IMR-90 (cell line): ENCODE measurements at regions not wholly inside any gene's neighbourhood (a gene's known extent, or its start where the extent isn't known, plus 50 kb on each side); places are given as distances from the start of the nearest gene placed in this dataset.

Experiments
- BHLHE40 ChIP-seq: fragments of 150-350 bp; IDR thresholded peaks from 2 replicates; pipeline ENCODE4 v1.6.1; 2016; ENCODE audit warnings: mild to moderate bottlenecking, low read depth, low read length
- CEBPB ChIP-seq: IDR thresholded peaks from 2 replicates; pipeline ENCODE4 v1.6.1; 2012; ENCODE audit warnings: low read depth, low read length, improper control_type of control experiment
- FOS ChIP-seq: fragments of 150-350 bp; IDR thresholded peaks from 2 replicates; pipeline ENCODE4 v1.6.1; 2016; ENCODE audit warnings: low read depth, low read length
- MAFK ChIP-seq: IDR thresholded peaks from 2 replicates; pipeline ENCODE4 v1.6.1; 2012; ENCODE audit warnings: low read depth, low read length, improper control_type of control experiment
- MAZ ChIP-seq: IDR thresholded peaks from 2 replicates; pipeline ENCODE4 v1.6.1; 2012; ENCODE audit warnings: low read depth, mild to moderate bottlenecking, low read length, improper control_type of control experiment, moderate library complexity, borderline replicate concordance
- NFE2L2 ChIP-seq: fragments of 150-350 bp; IDR thresholded peaks from 2 replicates; pipeline ENCODE4 v1.6.1; 2016; ENCODE audit warnings: low read depth, mild to moderate bottlenecking, low read length
- POLR2A ChIP-seq: IDR thresholded peaks from 2 replicates; pipeline ENCODE4 v1.6.1; 2012; ENCODE audit warnings: mild to moderate bottlenecking, low read depth, low read length
- RAD21 ChIP-seq: IDR thresholded peaks from 2 replicates; pipeline ENCODE4 v1.6.1; 2012; ENCODE audit warnings: low read length, improper control_type of control experiment
- RCOR1 ChIP-seq: IDR thresholded peaks from 2 replicates; pipeline ENCODE4 v1.6.1; 2012; ENCODE audit warnings: mild to moderate bottlenecking, low read length, improper control_type of control experiment; ENCODE audit not compliant: insufficient replicate concordance
- RFX5 ChIP-seq: IDR thresholded peaks from 2 replicates; pipeline ENCODE4 v1.8.0; 2012; ENCODE audit warnings: low read depth, mild to moderate bottlenecking, low read length, moderate library complexity
- SMC3 ChIP-seq: fragments of 150-350 bp; IDR thresholded peaks from 2 replicates; pipeline ENCODE4 v1.6.1; 2016; ENCODE audit warnings: low read depth, mild to moderate bottlenecking, antibody characterized with exemption, low read length, moderate library complexity
- TF ChIP-seq, protein P1 (sequence below): conservative IDR thresholded peaks from 2 replicates; pipeline ENCODE4 v1.5.1; 2012; ENCODE audit warnings: mild to moderate bottlenecking, low read depth, low read length, improper control_type of control experiment
- TF ChIP-seq, protein P2 (sequence below): fragments of 150-350 bp; IDR thresholded peaks from 2 replicates; pipeline ENCODE4 v1.6.1; 2016; ENCODE audit warnings: low read depth, mild to moderate bottlenecking, low read length, moderate library complexity, borderline replicate concordance
- TF ChIP-seq, protein P3 (sequence below): fragments of 150-350 bp; IDR thresholded peaks from 2 replicates; pipeline ENCODE4 v1.6.1; 2017; ENCODE audit warnings: mild to moderate bottlenecking, antibody characterized with exemption, low read length, low read depth

DNA sequence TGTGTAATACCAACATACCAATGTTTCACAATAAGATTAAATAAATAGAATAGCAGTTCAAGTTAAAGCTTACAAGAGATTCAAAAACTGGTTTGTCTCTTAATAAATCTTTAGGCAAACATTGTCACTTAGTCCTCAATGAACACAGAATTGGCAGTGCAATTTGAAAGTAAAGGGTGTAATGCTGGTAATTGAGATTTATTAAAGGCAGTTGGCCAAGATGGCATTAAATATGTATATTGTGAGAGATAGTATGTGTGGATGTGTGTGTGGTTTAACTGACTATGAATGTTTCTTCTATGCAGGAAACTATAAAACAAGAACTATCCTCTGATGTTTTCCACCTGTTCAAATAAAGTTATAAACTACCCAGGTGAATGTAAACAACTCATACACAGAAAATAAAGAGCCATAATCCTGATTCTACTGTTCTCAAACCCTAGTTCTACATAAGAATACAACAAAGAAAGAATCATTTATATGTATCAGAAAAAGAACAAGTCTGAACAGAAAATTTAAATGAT is 267.9 kb upstream of the PTCHD4 start:
- no peak for TF ChIP-seq CEBPB
- TF ChIP-seq, protein P1, sequence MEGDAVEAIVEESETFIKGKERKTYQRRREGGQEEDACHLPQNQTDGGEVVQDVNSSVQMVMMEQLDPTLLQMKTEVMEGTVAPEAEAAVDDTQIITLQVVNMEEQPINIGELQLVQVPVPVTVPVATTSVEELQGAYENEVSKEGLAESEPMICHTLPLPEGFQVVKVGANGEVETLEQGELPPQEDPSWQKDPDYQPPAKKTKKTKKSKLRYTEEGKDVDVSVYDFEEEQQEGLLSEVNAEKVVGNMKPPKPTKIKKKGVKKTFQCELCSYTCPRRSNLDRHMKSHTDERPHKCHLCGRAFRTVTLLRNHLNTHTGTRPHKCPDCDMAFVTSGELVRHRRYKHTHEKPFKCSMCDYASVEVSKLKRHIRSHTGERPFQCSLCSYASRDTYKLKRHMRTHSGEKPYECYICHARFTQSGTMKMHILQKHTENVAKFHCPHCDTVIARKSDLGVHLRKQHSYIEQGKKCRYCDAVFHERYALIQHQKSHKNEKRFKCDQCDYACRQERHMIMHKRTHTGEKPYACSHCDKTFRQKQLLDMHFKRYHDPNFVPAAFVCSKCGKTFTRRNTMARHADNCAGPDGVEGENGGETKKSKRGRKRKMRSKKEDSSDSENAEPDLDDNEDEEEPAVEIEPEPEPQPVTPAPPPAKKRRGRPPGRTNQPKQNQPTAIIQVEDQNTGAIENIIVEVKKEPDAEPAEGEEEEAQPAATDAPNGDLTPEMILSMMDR: no peak
- TF ChIP-seq RFX5: no peak
- TF ChIP-seq MAZ: no peak
- TF ChIP-seq POLR2A: no peak
- TF ChIP-seq, protein P2, sequence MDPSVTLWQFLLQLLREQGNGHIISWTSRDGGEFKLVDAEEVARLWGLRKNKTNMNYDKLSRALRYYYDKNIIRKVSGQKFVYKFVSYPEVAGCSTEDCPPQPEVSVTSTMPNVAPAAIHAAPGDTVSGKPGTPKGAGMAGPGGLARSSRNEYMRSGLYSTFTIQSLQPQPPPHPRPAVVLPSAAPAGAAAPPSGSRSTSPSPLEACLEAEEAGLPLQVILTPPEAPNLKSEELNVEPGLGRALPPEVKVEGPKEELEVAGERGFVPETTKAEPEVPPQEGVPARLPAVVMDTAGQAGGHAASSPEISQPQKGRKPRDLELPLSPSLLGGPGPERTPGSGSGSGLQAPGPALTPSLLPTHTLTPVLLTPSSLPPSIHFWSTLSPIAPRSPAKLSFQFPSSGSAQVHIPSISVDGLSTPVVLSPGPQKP: no peak
- no peak for TF ChIP-seq RAD21
- TF ChIP-seq NFE2L2: no peak
- no peak for TF ChIP-seq SMC3
- TF ChIP-seq, protein P3, sequence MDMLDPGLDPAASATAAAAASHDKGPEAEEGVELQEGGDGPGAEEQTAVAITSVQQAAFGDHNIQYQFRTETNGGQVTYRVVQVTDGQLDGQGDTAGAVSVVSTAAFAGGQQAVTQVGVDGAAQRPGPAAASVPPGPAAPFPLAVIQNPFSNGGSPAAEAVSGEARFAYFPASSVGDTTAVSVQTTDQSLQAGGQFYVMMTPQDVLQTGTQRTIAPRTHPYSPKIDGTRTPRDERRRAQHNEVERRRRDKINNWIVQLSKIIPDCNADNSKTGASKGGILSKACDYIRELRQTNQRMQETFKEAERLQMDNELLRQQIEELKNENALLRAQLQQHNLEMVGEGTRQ: no peak
- no peak for TF ChIP-seq FOS
- no peak for TF ChIP-seq RCOR1
- no peak for TF ChIP-seq BHLHE40
- no peak for TF ChIP-seq MAFK
